GM21381 (cell line): ENCODE measurements at regions not wholly inside any gene's neighbourhood (a gene's known extent, or its start where the extent isn't known, plus 50 kb on each side); places are given as distances from the start of the nearest gene placed in this dataset.

Experiments used
- ATAC-seq: cut with Tn5 transposase; IDR thresholded peaks from one replicate; pipeline ENCODE4 v1.9.1; 2021; ENCODE audit warnings: mild to moderate bottlenecking, moderate library complexity; ENCODE audit not compliant: unreplicated experiment

DNA sequence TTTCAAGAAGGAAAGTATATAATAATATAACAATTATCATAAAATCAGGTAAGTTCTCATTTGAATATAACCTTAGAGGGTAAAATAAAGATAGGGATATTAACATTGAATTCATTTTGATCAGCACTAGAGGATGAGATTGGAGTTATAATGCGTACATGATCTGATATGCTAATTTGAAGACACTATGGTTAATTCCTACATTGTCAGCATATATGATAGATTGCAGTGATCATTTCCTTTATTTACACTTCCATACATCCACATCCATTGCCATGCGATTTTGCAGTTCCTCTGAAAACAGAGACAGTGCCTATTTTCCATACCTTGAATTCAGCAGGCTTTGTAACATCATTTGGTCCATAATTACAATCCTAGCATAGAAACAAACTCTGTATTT is 519.2 kb downstream of the CCDC85A start:
- ATAC-seq, result no peak

DNA sequence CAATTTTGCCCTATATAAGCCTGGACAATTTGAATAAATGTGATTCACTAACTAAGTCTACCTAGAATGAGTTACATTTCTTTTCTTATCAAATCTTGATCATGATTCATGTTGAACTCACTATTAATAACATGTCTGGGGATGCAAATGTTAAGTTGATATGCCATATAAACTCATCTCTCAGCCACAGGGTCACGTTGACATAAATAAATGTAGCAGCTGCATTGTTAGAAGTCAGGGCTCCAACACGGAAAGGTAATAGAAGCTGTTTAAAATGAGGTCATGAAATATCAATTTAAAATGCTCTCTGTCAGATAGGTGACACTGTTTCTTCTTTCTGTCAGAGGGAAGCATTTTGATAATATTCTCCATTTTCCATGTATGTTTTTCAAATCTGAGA is 521.9 kb downstream of the CCDC85A start:
- ATAC-seq, result no peak

DNA sequence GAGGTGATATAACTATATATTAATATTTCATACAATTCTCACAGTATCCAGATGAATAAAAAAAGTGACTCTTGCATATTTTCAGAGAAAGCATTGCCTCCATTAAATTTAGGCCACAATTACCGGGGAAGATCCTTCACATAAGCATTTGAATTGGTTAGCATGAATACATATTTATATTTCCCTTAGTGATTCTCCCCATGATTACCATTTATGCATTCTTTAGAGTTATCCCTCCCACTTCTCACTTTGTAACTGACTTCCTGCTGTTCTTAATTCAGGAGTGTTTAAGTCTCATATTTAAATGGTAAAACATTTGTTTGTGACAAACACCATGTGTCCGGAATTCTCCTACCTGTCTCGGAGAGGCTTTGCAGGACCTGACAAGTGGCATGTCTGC is 523.4 kb downstream of the CCDC85A start:
- no peak for ATAC-seq

- no peak for ATAC-seq
Measured at GRCh38 chr2:56707650-56708049, 523.9 kb downstream of the CCDC85A start.

DNA sequence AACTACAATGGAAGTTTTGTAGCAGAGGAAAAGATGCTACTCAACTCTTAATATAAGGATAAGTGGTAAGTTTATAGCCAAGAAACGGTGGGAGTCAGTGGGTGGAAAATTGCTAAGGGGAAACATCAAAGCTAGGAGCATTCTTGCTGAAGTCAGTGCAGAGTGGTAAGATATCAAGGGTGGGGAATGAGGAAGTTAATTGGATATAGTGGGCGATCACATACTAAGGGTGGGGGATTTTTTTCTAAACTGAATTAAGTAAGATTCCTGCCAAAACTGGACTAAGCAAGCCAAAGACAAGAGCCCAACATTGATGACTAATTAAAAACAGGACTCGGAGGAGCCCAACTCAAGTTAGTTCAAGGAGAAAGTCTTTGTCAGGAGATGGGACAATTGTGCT is 525.4 kb downstream of the CCDC85A start:
- ATAC-seq, result no peak

GRCh38 chr2:56713161-56713676 is 529.4 kb downstream of the CCDC85A start:
- no peak for ATAC-seq

GRCh38 chr2:56713978-56714377 is 530.2 kb downstream of the CCDC85A start:
- ATAC-seq, result no peak

GRCh38 chr2:56714400-56714799 is 530.6 kb downstream of the CCDC85A start:
- ATAC-seq, result no peak

- ATAC-seq, result no peak
Measured at GRCh38 chr2:56715683-56716082, 531.9 kb downstream of the CCDC85A start.

DNA sequence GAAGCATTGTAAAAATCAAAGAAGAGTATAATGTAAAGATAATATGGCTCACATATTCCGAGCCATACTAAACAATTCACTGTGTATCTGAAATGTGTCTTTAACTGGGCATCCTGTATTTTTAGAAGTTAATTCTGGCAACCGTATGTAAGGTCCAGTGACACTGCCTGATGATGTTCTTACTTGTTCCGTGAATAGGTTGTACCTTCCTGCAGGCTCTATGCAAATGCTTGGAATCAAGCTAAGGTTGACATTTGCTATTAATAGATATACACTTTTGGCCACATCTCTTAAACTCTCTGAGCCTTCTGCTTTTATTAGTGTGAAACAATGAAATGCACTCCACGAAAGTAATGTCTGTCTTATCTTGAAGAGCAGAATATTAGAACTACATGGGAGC is 534.6 kb downstream of the CCDC85A start:
- no peak for ATAC-seq

- ATAC-seq, result no peak
Measured at GRCh38 chr2:56729212-56729611, 545.4 kb downstream of the CCDC85A start.

GRCh38 chr2:56732946-56733345 is 549.2 kb downstream of the CCDC85A start:
- ATAC-seq, result no peak

GRCh38 chr2:56739413-56739812 is 555.6 kb downstream of the CCDC85A start:
- no peak for ATAC-seq

- no peak for ATAC-seq
Measured at GRCh38 chr2:56741601-56742102, 557.9 kb downstream of the CCDC85A start.

- no peak for ATAC-seq
Measured at GRCh38 chr2:56743807-56744206, 560.0 kb downstream of the CCDC85A start.

DNA sequence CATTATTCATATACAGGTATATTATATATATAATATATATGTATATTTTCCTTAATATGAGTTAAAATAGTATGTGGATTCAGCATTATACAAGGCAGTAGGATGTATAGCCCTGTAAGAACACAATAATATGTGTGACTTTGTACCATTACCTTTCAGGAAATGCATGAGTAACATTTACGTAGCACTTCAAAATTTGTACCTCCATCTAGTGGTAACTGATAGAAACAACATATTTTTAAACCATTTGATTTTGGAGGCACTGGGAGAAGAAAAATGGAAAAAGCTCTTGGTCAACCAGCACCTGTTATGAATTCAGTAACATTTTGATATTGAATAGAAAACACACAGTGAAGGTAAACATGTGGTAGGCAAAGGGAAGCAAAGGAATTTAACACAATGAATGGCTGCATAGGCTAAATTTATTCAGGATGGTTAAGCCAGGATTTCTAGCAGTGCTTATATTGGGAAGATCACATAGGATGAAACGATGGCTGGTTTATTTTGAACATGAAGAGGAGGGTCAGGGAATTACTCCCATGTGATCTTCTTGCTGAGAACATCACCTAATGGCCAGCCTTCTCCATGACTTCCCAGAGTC is 565.5 kb downstream of the CCDC85A start:
- ATAC-seq, result peak; percentile 59

GRCh38 chr2:56753182-56753581 is 569.4 kb downstream of the CCDC85A start:
- no peak for ATAC-seq

- no peak for ATAC-seq
Measured at GRCh38 chr2:56754066-56754615, 570.4 kb downstream of the CCDC85A start.

GRCh38 chr2:56754627-56755026 is 570.8 kb downstream of the CCDC85A start:
- no peak for ATAC-seq

DNA sequence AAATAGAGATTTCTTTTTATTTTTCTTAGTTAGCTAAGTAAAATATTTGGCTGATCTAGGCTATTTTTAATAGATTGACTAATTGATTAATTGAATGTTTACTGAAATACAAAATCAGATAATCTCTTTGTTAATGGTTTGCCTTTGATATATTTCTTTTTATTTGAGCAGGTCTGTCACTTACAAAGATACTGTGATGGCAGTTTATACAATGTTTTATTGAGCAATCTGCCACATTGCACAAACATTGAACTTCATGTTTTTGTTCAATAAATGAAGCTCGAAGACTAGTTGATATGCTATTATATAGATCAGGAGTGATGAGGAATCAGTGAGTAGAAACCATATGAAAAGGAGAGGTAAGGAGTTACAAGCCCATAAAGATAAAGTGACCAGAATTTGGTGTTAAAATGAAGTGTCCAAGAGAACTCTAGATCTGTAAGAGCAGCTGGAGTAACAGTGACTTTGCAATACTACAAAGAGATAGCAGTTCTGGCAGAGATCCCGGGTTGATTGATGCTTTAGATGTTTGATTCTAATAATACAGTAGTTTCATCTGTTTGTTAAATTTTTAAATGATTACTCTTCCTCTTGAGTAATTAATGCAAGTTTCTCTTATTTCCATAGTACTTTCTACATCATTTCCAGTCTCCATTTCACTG is 574.2 kb downstream of the CCDC85A start:
- ATAC-seq, result no peak

DNA sequence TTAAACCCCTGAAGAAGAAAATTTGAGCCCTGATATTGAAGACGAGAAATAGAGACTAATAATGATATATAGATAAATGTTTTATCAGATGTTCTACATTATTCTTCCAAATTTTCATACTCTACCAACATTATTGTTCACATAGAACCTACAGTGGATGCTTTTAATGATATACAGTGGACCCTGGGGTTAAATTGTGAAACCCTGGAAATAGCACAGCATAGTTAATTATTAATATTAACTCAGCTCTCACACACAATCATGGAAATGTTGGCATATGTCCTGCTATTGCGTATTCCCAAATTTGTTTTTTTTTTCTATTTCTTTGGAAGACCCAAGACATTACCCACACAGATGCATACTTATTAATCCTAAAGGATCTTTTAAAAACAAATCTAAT is 579.9 kb downstream of the CCDC85A start:
- no peak for ATAC-seq

- no peak for ATAC-seq
Measured at GRCh38 chr2:56768973-56769372, 585.2 kb downstream of the CCDC85A start.
